Caco-2 (cell line): ENCODE measurements at regions not wholly inside any gene's neighbourhood (a gene's known extent, or its start where the extent isn't known, plus 50 kb on each side); places are given as distances from the start of the nearest gene placed in this dataset.

ENCODE experiments used
- BruUV-seq: library from RNA; stranded (reverse); fragments of 400-500 nt; replicated peaks from 2 replicates; lab custom pipeline; 2021; lab: Mats Ljungman, UMichigan
- CTCF ChIA-PET: fragments of 300-600 bp; sonication (Branson Sonifier 250); formaldehyde crosslinking; loops from one replicate; lab custom pipeline; 2022; ENCODE audit warnings: antibody characterized with exemption; lab: Charles Lee
- POLR2A ChIA-PET: fragments of 300-600 bp; sonication (Branson Sonifier 250); formaldehyde crosslinking; loops from one replicate; lab custom pipeline; 2022; ENCODE audit warnings: antibody characterized with exemption; lab: Charles Lee
- DNase-seq, 2 experiments: peaks; one replicate each; pipeline versions ENCODE4 v3.0.0 to v3.0.0-alpha.2; 2020 to 2022
- H3K27me3 ChIP-seq: replicated peaks from 2 replicates; pipeline ENCODE4 v1.6.0; 2011; ENCODE audit warnings: low read length; ENCODE audit not compliant: control insufficient read depth, insufficient read depth
- H3K36me3 ChIP-seq: 2 replicates; pipeline ENCODE4 v1.5.1; 2011; ENCODE audit warnings: low read length; ENCODE audit not compliant: control insufficient read depth, insufficient read depth
- H3K4me1 ChIP-seq: fragments of 250-450 bp; sonication (Bioruptor Pico); 2 replicates; pipeline ENCODE4 v1.5.1; 2020; ENCODE audit warnings: mild to moderate bottlenecking
- H3K4me3 ChIP-seq: 2 replicates; pipeline ENCODE4 v1.5.1; 2011; ENCODE audit warnings: low read depth, mild to moderate bottlenecking, control low read depth, low read length
- H3K9me3 ChIP-seq: fragments of 250-450 bp; sonication (Bioruptor Pico); 2 replicates; pipeline ENCODE4 v1.5.1; 2020; ENCODE audit warnings: mild to moderate bottlenecking, moderate library complexity
- H3K27ac Mint-ChIP-seq: one replicate; pipeline ENCODE4 v1.8.0; 2022; ENCODE audit warnings: mixed read lengths; ENCODE audit not compliant: unreplicated experiment
- H3K27me3 Mint-ChIP-seq: one replicate; pipeline ENCODE4 v1.8.0; 2022; ENCODE audit warnings: mixed read lengths; ENCODE audit not compliant: insufficient read depth, unreplicated experiment
- H3K36me3 Mint-ChIP-seq: one replicate; pipeline ENCODE4 v1.8.0; 2022; ENCODE audit warnings: mild to moderate bottlenecking, mixed read lengths; ENCODE audit not compliant: insufficient read depth, unreplicated experiment
- H3K4me1 Mint-ChIP-seq: one replicate; pipeline ENCODE4 v1.8.0; 2022; ENCODE audit warnings: low read depth, mixed read lengths; ENCODE audit not compliant: unreplicated experiment
- H3K4me3 Mint-ChIP-seq: one replicate; pipeline ENCODE4 v1.8.0; 2022; ENCODE audit warnings: mild to moderate bottlenecking, moderate library complexity, mixed read lengths; ENCODE audit not compliant: unreplicated experiment
- H3K9me3 Mint-ChIP-seq: one replicate; pipeline ENCODE4 v1.8.0; 2022; ENCODE audit warnings: mixed read lengths; ENCODE audit not compliant: unreplicated experiment
- CTCF ChIP-seq, 2 experiments: fragments of 200-600 bp in 1 of 2; IDR thresholded peaks; 1 replicate in 1 of 2; 2 replicates in 1 of 2; pipeline versions ENCODE4 v1.5.1 to v1.8.0; 2011 to 2022; ENCODE audit warnings: antibody characterized with exemption in 1 of 2, control low read depth in 1 of 2, inconsistent platforms in 1 of 2, low read depth in 1 of 2, low read length in 1 of 2, mild to moderate bottlenecking in 1 of 2, moderate library complexity in 1 of 2; ENCODE audit not compliant: insufficient read depth in 1 of 2, severe bottlenecking in 1 of 2, unreplicated experiment in 1 of 2
- intact Hi-C: fragments of 100-400 bp; cut with micrococcal nuclease; formaldehyde crosslinking; loops from one replicate; pipeline ENCODE4 v1.10.0; 2022; ENCODE audit not compliant: unreplicated experiment

DNA sequence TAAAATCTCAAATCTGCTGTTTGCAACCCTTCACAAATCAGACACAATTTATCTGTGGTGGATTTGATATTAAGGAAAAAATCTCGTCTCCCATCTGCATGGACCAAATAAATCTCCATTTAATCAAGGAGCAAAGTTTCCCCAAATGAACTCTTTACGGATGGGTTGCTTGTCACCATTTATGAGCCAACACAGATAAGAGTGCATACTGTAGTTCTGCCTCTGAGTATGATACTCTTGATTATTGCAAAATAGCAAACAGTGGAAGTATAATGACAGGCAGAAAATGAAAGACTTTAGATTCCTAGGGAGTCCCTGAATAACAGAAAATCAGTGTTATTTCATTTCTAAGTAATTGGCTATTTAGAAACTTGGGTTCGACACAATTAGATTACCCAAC lies 1395.9 kb downstream of the FAM181B start:
- no peaks in the 10 kb centered on the region for H3K36me3 Mint-ChIP-seq
- H3K4me3 Mint-ChIP-seq, result no peak overlapping the region
- H3K27ac Mint-ChIP-seq, result no peak overlapping the region
- CTCF ChIA-PET, result no interaction called here
- H3K27me3 Mint-ChIP-seq, result peaks cover 3% of the 10 kb centered on the region
- no TSS peak for BruUV-seq
- H3K9me3 Mint-ChIP-seq, result no peaks in the 10 kb centered on the region
- DNase-seq, result no peak
- no peaks in the 10 kb centered on the region for H3K4me1 Mint-ChIP-seq
- no peak overlapping the region for H3K4me3 ChIP-seq
- H3K36me3 ChIP-seq, result no peaks in the 10 kb centered on the region
- POLR2A ChIA-PET, result no interaction called here
- TF ChIP-seq CTCF (IDR thresholded peaks at IDR 0.05; ENCODE audit: insufficient read depth in 1 of 2, low read depth in 1 of 2, low read length in 1 of 2, severe bottlenecking in 1 of 2, unreplicated experiment in 1 of 2), result no peak
- H3K9me3 ChIP-seq, result no peaks in the 10 kb centered on the region
- peaks cover 4% of the 10 kb centered on the region; the same call in 1 of the 2 replicates for H3K4me1 ChIP-seq
- intact Hi-C loops, result no loop called here
- no peaks in the 10 kb centered on the region for H3K27me3 ChIP-seq

DNA sequence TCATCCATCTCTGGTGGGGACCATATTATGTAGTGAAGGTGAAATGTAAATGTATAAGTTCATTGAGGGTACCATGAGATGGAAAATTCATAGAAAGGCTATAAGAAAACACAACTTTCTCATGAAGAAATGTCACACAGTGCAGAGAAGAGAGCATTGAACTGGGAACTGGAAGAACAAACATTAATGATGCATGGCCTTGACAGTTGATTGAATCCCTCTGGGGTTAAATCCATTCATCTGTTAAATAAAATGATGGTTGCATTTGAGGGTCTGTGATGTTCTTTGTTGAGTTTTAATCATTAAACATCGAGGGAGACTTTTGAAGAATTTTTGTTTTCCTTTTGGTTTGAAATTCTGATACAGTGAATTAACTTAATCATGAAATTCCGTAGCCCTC lies 1401.4 kb downstream of the FAM181B start:
- intact Hi-C loops, result no loop called here
- Mint-ChIP-seq H3K4me1 (no peaks in the 10 kb centered on the region), H3K36me3 (no peaks in the 10 kb centered on the region), H3K27me3 (peaks cover 3% of the 10 kb centered on the region), H3K27ac (no peak overlapping the region), H3K4me3 (no peak overlapping the region), H3K9me3 (no peaks in the 10 kb centered on the region)
- Histone ChIP-seq H3K9me3 (no peaks in the 10 kb centered on the region), H3K27me3 (no peaks in the 10 kb centered on the region), H3K4me1 (no peaks in the 10 kb centered on the region), H3K4me3 (no peak overlapping the region), H3K36me3 (no peaks in the 10 kb centered on the region)
- POLR2A ChIA-PET, result no interaction called here
- no peak for TF ChIP-seq CTCF (IDR thresholded peaks at IDR 0.05; ENCODE audit: insufficient read depth in 1 of 2, low read depth in 1 of 2, low read length in 1 of 2, severe bottlenecking in 1 of 2, unreplicated experiment in 1 of 2)
- DNase-seq, result no peak
- CTCF ChIA-PET, result no interaction called here
- BruUV-seq, result no TSS peak

DNA sequence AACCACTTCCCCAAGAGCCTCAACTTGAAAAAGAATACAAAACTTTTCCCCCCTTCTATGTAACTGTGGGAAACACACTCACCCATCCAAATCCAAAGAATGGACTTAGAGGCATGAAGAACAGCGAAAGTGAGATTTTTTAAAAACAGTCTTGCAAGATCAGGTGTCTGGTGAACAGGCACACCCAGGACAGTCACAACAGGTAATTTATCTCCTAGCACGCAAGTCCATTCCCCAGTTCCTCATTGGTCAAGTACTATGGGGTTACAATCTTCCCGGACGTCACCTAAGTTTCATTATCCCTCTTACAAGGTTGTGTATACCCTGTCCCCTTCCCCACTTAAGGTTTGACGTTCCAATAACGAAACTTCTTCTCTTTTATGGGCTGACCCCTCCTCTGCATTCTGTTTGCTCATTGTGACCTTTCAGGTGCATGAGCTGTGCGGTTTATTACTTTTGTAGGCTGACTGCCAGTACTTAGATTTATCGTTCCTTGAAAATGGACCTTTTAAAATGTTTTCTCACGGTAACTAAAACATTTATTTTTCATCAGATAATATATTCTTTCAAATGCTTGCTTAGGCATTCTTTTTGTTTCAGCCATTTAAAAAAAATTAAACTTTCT lies 1401.9 kb downstream of the FAM181B start:
- TF ChIP-seq CTCF (IDR thresholded peaks at IDR 0.05; ENCODE audit: insufficient read depth in 1 of 2, low read depth in 1 of 2, low read length in 1 of 2, severe bottlenecking in 1 of 2, unreplicated experiment in 1 of 2), result no peak
- no peak for DNase-seq
- ChIA-PET CTCF (no interaction called here), POLR2A (no interaction called here)
- Histone ChIP-seq H3K4me3 (no peak overlapping the region), H3K27me3 (no peaks in the 10 kb centered on the region), H3K36me3 (no peaks in the 10 kb centered on the region), H3K9me3 (no peaks in the 10 kb centered on the region), H3K4me1 (no peaks in the 10 kb centered on the region)
- no peaks in the 10 kb centered on the region for H3K4me1 Mint-ChIP-seq
- H3K36me3 Mint-ChIP-seq, result no peaks in the 10 kb centered on the region
- no peak overlapping the region for H3K4me3 Mint-ChIP-seq
- BruUV-seq, result no TSS peak
- intact Hi-C loops, result no loop called here
- peaks cover 3% of the 10 kb centered on the region for H3K27me3 Mint-ChIP-seq
- H3K9me3 Mint-ChIP-seq, result no peaks in the 10 kb centered on the region
- no peak overlapping the region for H3K27ac Mint-ChIP-seq
